KMS-11 (cell line): ENCODE measurements at regions not wholly inside any gene's neighbourhood (a gene's known extent, or its start where the extent isn't known, plus 50 kb on each side); places are given as distances from the start of the nearest gene placed in this dataset.

Experiments
- H2AFZ ChIP-seq: fragments of 200-600 bp; sonication (generic); 2 replicates; pipeline ENCODE4 v1.6.1; 2016; ENCODE audit warnings: antibody characterized with exemption, mixed run types, low read depth
- H3K27ac ChIP-seq: fragments of 200-600 bp; sonication (generic); 2 replicates; pipeline ENCODE4 v1.6.1; 2016; ENCODE audit warnings: mild to moderate bottlenecking, mixed run types
- H3K27me3 ChIP-seq: fragments of 200-600 bp; sonication (generic); 2 replicates; pipeline ENCODE4 v1.6.1; 2017; ENCODE audit warnings: mild to moderate bottlenecking, low read depth, mixed run types, moderate library complexity; ENCODE audit not compliant: insufficient read depth
- H3K36me3 ChIP-seq: fragments of 200-600 bp; sonication (generic); 2 replicates; pipeline ENCODE4 v1.6.1; 2017; ENCODE audit warnings: mild to moderate bottlenecking, mixed run types; ENCODE audit not compliant: insufficient read depth
- H3K4me1 ChIP-seq: fragments of 200-600 bp; sonication (generic); 2 replicates; pipeline ENCODE4 v1.6.1; 2016; ENCODE audit warnings: mild to moderate bottlenecking, low read depth, mixed run types; ENCODE audit not compliant: poor library complexity, severe bottlenecking
- H3K4me2 ChIP-seq: fragments of 200-600 bp; sonication (generic); 2 replicates; pipeline ENCODE4 v1.7.0; 2016; ENCODE audit warnings: mild to moderate bottlenecking, mixed run types
- H3K4me3 ChIP-seq: fragments of 200-600 bp; sonication (generic); IDR thresholded peaks from 2 replicates; pipeline ENCODE4 v1.6.1; 2017; ENCODE audit warnings: low read depth, low read length, mixed read lengths; ENCODE audit not compliant: insufficient read depth
- H3K79me2 ChIP-seq: fragments of 200-600 bp; sonication (generic); 2 replicates; pipeline ENCODE4 v1.6.1; 2016; ENCODE audit warnings: low read depth, mixed run types; ENCODE audit not compliant: insufficient read depth
- H3K9ac ChIP-seq: fragments of 200-600 bp; sonication (generic); 2 replicates; pipeline ENCODE4 v1.6.1; 2016; ENCODE audit warnings: mild to moderate bottlenecking, mixed run types
- H4K20me1 ChIP-seq: fragments of 200-600 bp; sonication (generic); 2 replicates; pipeline ENCODE4 v1.6.1; 2016; ENCODE audit warnings: mild to moderate bottlenecking, mixed run types; ENCODE audit not compliant: insufficient read depth
- TF ChIP-seq, protein P1 (sequence below): fragments of 200-600 bp; sonication (generic); conservative IDR thresholded peaks from 2 replicates; pipeline ENCODE4 v1.6.1; 2017; ENCODE audit warnings: low read depth, mild to moderate bottlenecking, antibody characterized with exemption, low read length, moderate library complexity, mixed read lengths

DNA sequence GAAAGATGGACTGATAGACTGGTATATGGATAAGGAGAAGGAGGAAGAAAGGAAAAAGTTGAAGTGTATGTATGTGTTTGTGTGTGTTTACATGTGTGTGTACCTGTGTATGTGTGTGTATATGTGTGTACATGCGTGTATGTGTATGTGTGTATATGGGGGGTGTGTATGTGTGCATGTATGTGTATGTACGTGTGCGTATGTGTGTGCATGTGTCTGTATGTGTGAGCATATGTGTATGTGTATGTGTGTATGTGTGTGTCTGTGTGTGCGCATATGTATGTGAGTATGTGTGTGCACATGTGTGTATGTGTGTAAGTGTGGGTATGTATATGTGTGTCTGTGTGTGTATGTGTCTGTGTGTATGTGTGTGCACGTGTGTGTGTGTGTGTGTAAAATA lies 101.5 kb upstream of the KLHL13 start:
- Histone ChIP-seq H3K4me2 (no peak overlapping the region), H3K4me3 (no peak overlapping the region), H4K20me1 (no peaks in the 10 kb centered on the region), H3K79me2 (no peaks in the 10 kb centered on the region), H3K9ac (no peak overlapping the region), H3K27me3 (no peaks in the 10 kb centered on the region), H3K27ac (no peak overlapping the region), H3K4me1 (peaks cover 12% of the 10 kb centered on the region), H2AFZ (no peak overlapping the region), H3K36me3 (no peaks in the 10 kb centered on the region)
- TF ChIP-seq, protein P1, sequence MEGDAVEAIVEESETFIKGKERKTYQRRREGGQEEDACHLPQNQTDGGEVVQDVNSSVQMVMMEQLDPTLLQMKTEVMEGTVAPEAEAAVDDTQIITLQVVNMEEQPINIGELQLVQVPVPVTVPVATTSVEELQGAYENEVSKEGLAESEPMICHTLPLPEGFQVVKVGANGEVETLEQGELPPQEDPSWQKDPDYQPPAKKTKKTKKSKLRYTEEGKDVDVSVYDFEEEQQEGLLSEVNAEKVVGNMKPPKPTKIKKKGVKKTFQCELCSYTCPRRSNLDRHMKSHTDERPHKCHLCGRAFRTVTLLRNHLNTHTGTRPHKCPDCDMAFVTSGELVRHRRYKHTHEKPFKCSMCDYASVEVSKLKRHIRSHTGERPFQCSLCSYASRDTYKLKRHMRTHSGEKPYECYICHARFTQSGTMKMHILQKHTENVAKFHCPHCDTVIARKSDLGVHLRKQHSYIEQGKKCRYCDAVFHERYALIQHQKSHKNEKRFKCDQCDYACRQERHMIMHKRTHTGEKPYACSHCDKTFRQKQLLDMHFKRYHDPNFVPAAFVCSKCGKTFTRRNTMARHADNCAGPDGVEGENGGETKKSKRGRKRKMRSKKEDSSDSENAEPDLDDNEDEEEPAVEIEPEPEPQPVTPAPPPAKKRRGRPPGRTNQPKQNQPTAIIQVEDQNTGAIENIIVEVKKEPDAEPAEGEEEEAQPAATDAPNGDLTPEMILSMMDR: no peak

DNA sequence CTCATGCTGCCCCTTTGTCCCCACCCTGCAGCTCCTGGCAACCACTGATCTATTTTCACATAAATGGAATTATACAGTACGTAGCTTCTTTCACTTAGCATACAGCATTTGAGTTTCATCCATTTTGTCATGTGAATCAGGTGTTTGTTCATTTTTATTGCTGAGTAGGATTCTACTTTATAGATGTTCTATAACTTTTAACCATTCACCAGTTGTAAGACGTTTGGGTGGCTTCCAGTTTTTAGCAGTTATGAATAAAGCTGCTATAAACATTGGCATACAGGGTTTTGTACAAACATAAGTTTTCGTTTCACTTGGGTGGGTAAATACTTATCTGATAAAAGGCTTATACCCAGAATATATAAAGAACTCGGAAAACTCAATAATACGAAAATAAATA lies 102.3 kb upstream of the KLHL13 start:
- H3K27ac ChIP-seq: no peak overlapping the region

DNA sequence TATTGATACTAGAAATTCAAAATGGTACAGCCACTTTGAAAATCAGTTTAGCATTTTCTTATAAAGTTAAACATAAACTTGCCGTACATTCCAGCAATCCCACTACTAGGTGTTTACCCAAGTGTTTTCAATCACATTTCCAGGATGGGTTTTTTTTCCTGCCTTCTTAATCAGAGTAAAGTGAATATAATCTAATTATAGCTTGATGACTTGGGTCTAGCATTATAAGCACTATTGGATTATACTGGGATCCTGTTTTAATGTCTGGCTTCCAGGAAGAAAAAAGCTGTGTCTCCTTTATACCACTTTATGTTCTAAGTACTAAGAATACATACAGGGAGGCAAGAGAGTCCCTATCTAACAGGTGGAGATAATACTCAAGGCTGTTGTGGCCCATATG lies 103.3 kb upstream of the KLHL13 start:
- Histone ChIP-seq H3K36me3 (no peaks in the 10 kb centered on the region), H3K79me2 (no peaks in the 10 kb centered on the region), H3K4me2 (no peak overlapping the region), H3K27me3 (no peaks in the 10 kb centered on the region), H3K4me3 (no peak overlapping the region), H4K20me1 (no peaks in the 10 kb centered on the region), H3K27ac (no peak overlapping the region), H2AFZ (no peak overlapping the region), H3K9ac (no peak overlapping the region), H3K4me1 (no peaks in the 10 kb centered on the region)
- TF ChIP-seq, protein P1: no peak

More for the DNA sequence above, 102.3 kb upstream of the KLHL13 start:
- H3K9ac ChIP-seq: no peak overlapping the region
- H3K79me2 ChIP-seq: no peaks in the 10 kb centered on the region
- no peak overlapping the region for H2AFZ ChIP-seq
- no peaks in the 10 kb centered on the region for H3K27me3 ChIP-seq
- no peak overlapping the region for H3K4me2 ChIP-seq
- no peaks in the 10 kb centered on the region for H4K20me1 ChIP-seq
- no peaks in the 10 kb centered on the region for H3K36me3 ChIP-seq
- H3K4me3 ChIP-seq: no peak overlapping the region
- TF ChIP-seq, protein P1: no peak
- peaks cover 3% of the 10 kb centered on the region for H3K4me1 ChIP-seq

DNA sequence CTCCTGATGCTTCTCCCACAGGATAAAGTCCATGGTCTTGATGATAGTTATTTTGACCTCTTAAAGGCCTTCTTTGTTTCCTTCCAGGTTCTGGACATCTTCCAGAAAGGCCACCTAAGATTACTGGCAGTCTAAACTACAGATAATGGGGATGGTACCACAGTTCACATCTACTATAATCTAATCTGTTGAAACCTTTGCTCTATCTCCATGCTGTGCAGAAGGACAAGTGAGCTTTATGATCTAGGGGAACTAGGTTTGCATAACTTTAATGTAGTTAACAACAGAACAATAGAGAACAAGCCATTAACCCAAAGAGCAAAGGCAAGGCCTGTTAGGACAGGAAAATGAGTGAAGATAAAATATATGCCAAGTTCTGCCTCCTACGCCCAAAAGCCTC lies 103.9 kb upstream of the KLHL13 start:
- Histone ChIP-seq H3K27ac (no peak overlapping the region), H3K4me3 (no peak overlapping the region), H3K4me2 (no peak overlapping the region), H3K4me1 (peaks cover 1% of the 10 kb centered on the region), H2AFZ (no peak overlapping the region), H3K27me3 (no peaks in the 10 kb centered on the region), H3K9ac (no peak overlapping the region), H3K36me3 (no peaks in the 10 kb centered on the region), H3K79me2 (no peaks in the 10 kb centered on the region), H4K20me1 (no peaks in the 10 kb centered on the region)
- TF ChIP-seq, protein P1: no peak
